OCI-LY7 (cell line): ENCODE measurements at regions not wholly inside any gene's neighbourhood (a gene's known extent, or its start where the extent isn't known, plus 50 kb on each side); places are given as distances from the start of the nearest gene placed in this dataset.

Source experiments
- EZH2phosphoT487 ChIP-seq: fragments of 200-600 bp; sonication (generic); IDR thresholded peaks from 2 replicates; pipeline ENCODE4 v1.6.1; 2018; ENCODE audit warnings: low read depth, borderline replicate concordance, mild to moderate bottlenecking, mixed run types, antibody characterized with exemption, low read length, moderate library complexity, mixed read lengths
- TF ChIP-seq, protein P1 (sequence below): fragments of 200-600 bp; sonication (generic); conservative IDR thresholded peaks from 2 replicates; pipeline ENCODE4 v1.5.1; 2014; ENCODE audit warnings: mild to moderate bottlenecking, antibody characterized with exemption, low read length, moderate library complexity, mixed read lengths

GRCh38 chr13:89574077-89574476 is 1773.4 kb upstream of the MIR17HG start:
- TF ChIP-seq, protein P1, sequence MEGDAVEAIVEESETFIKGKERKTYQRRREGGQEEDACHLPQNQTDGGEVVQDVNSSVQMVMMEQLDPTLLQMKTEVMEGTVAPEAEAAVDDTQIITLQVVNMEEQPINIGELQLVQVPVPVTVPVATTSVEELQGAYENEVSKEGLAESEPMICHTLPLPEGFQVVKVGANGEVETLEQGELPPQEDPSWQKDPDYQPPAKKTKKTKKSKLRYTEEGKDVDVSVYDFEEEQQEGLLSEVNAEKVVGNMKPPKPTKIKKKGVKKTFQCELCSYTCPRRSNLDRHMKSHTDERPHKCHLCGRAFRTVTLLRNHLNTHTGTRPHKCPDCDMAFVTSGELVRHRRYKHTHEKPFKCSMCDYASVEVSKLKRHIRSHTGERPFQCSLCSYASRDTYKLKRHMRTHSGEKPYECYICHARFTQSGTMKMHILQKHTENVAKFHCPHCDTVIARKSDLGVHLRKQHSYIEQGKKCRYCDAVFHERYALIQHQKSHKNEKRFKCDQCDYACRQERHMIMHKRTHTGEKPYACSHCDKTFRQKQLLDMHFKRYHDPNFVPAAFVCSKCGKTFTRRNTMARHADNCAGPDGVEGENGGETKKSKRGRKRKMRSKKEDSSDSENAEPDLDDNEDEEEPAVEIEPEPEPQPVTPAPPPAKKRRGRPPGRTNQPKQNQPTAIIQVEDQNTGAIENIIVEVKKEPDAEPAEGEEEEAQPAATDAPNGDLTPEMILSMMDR, result no peak
- TF ChIP-seq EZH2phosphoT487, result no peak
